CD1c-positive myeloid dendritic cell (primary cell): ENCODE measurements at regions not wholly inside any gene's neighbourhood (a gene's known extent, or its start where the extent isn't known, plus 50 kb on each side); places are given as distances from the start of the nearest gene placed in this dataset.

ENCODE experiments used
- DNase-seq: peaks from one replicate; pipeline ENCODE4 v3.0.0-alpha.2; 2016; ENCODE audit errors: extremely low spot score

DNA sequence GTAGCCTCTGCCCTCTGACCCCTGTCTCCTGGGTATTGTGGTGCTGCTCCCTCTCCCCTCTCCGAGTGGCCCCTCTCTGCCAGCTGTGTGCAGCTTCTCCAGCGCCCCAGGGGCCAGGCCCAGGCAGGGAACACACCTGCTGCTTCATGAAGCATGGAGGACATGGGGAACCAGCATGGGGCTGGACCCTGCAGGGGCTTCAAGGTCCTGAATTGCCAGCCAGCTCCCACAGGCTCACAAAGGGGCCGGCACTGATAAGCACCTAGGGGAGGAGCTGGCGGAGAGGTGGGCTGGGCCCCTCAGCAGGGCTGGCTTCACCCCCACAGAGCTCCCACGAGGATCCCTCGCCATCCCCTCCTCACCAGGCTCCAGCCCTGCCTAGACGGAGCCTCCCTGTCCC is 77.4 kb upstream of the GPC1 start:
- no peak for DNase-seq

DNA sequence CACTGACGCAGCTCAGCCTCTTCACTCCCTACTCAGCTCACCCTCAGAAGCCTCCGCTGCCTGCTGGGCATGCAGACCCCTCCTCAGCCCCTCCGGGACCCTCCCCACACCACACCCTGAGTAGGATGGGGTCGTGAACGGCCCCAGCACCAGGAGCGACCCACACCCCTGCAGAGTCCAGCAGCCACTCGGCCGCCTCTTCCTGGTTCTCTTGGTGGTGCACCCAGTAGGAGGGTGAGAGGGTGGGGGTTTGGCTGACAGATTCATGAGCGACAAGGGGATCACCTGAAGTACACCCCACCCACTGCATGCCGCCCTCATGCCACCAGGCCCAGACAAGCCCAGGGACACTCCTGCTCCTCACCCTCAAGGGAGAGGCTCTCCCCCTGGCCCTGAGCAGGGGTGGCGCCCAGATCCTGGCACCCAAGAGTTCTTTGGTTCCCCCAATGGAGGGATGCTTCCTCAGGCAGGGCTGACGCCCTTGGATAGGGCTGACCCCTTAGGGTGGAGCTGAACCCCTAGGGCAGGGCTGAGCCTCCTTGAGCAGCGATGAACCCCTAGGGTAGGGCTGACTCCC is 76.6 kb upstream of the GPC1 start:
- no peak for DNase-seq

DNA sequence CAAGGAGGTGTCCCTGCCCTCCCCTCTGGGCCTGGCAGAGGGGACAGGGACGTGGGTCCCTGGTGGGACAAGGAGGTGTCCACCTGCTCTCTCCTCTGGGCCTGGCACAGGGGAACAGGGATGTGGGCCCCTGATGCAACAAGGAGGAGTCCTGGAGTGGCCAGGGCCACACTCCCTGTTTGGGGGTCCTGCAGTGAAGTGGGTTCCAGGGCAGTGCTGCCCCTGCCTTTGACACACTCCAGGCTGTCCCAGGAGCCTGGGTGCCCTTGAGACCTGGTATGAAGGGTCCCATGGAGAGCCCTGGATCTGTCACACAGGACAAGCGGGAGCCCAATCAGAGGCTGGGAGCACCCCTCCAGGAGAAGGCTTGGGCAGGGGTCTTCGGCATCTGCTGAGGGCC is 75.8 kb upstream of the GPC1 start:
- DNase-seq: no peak

DNA sequence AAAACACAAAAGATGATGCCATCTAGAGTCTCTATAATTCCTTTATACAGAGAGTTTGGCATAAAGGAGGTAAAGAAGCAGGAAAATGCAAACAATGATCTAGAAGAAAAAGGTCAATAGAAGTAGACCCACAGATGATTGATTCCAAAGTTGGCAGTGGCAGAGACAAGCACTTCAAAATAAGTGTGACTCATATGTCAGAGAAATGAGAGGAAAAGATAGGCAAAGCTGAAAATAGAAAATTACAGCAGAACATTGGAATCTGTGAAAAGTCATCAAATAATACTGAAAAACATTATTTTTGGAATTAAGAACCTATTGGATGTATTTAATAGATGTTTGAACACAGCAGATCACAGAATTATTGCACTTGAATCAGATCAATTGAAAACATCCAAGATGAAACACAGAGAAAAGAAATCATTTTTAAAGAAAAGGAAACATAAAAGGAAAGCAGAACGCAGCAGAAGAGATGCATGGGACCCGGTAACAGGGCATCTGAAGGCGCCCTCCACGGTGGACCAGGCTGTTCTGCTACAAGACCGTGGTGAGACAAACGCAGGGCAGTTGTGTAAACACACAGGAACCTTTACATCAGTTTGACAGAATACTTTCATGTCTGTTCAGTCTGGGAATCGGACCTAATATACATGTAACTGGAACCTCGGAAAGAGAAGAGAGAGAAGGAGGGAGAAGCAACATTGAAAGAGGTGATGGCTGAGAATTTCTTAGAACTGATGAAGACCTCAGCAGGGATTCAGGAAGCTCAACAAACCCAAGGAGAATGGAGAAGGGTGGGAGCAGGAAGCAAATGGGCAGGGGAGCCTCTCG is 74.6 kb upstream of the GPC1 start:
- no peak for DNase-seq

DNA sequence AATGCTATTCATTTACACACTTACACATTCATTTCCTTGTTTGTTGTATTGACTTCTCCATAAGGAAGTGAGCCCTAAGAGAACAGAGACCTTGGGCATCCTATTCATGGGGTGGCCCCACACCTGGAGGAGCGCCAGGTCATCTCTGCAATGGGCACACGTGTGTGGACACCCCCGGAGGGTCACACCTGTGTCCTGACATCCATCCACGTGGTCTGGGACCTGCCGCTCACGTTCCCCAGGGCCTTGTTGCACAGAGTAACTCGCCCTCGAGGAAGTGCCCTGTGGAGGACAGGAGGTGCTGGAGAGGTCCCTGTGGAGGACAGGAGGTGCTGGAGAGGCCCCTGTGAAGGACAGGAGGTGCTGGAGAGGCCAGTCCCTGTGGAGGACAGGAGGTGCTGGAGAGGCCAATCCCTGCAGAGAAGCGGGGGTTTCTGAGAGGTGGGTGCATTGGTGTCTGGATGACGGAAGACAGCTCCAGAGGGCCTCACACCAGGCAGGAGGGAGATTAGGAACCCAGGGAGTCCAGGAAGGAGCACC is 73.2 kb upstream of the GPC1 start:
- DNase-seq: no peak

DNA sequence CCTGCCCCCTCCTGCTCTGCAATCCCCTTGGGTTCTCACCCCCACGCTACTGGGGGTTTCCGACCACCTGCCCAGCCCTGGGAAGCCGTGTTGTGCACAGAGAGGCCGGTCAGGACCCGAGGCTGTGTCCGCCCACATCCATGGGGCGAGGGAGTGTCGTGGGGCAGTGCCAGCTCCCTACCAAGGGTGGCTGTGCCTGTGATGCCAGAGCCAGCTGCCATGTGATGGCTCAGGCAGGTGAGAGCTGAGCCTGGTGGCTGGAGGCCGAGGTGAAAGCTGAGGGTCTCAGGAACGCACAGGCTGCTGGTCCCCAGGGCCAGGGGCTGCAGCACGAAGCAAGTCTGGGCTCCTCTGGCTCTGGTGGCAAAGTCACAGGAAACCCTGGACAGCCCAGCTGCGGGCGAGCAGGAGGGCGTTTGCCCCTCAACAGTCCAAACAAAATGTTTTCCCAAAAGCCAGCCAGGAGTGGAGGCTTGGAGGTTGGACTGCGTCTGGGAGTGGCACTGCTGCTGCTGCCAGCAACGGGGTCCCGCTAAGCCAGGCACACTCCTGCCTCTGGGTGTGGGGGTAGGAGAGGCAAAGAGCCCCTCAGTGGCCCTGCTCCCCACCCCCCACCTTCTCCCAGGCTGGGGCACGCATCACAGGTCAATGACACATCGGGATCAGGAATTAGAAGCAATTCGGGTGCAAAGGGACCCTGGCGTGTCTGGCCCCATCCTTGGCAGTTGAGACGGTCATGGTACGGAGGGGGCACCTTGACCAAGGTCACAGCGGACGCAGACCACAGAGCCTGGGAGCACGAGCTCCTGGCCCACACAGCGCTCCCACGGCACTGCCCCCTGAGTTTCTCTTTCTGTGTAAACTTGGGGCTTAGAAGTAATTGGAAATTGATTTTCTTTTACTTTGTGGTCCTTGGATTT is 72.4 kb upstream of the GPC1 start:
- DNase-seq: no peak

DNA sequence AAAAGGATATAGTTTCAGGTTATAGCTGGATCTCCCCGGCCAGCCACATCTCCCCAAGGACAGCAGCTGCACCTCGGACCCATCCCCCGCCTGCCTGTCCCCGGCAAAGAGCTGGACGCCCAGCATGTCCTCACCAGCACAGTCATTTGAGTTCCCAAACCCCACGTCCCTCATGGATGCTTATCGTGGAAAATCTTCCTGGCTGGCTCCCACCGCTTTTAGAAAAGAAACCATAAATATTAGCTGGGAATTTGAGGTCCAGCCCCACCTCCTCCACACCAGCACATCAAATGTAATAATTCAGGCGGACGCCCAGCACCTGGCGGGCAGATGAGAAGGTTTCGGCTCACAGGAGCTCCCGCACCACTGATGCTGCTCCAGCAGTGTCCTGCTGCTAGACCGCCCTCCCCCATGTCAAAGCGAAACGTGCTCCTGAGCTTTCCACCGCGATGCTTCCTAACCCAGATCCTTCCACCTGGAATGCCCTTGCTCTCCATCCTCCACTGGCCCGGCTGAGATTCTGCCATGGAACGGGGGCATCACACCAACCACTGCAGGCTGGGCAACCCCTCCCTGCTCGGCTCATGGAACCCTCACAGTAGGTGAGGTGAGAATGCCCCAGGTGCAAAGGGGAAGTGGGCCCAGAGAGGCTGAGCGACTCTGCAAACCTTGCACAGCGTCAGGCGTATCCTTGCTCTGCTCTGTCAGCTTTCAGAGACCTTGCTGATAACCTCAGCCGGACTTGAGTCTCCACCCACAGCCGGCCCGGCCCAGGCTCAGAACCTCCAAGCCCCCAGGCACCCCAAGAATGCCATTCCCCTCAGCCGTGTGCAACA is 71.5 kb upstream of the GPC1 start:
- no peak for DNase-seq

DNA sequence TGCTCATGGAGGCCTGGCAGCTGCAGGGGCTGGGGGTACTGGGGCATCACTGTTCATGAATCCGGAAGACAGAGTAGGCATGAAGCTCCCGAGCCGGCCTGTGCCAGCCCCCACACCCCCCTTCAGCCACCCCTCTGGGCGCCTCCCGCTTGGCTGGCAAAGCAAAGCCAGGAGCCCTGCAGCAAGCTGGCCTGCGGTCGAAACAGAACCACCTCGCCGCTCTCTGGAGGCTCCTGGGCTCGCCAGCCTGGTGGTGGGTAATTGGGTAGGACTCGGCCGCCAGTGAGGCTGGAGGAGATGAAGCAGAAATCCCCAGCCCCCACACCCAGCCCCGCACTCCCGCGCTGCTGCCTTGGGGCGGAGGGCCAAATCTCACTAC is 70.9 kb upstream of the GPC1 start:
- no peak for DNase-seq

DNA sequence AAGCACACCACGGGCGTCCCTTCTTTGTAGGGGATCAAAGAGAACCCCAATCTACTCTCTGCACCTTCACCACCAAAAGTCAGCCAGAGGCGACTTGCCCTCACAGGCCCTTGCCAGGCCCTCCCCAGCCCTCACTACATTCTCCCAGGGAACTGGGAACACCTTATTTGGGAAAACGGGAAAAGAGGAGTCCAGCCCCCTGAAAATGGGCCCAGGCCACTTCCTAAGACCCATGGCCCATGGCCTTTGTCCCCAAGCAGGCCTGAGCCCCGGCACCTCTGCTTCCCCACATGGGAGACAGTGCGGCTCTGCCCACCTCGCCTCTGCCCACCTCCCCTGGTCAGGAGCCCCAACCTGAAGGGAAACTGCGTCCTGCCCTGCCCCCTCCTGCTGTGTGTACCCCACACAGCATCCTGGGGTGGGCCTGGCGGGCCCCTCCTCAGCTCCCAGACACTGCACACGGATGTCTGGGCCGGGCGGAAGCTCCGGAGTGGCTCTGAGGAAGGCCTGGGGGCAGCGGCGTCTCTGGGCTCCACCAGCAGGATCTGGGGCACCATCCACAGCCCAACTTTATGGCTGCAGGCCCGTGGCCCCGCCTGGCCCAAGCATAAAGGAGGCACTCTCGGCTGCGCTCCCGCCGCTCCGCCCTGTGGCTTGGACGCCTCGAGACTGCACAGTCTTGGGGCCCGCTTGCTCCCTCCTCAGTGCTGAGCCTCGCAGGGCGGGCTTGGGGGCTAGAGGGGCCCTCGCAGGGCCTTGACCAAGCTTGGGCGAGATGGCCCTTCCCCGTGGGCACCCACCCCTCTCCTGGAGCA is 70.3 kb upstream of the GPC1 start:
- DNase-seq: no peak

DNA sequence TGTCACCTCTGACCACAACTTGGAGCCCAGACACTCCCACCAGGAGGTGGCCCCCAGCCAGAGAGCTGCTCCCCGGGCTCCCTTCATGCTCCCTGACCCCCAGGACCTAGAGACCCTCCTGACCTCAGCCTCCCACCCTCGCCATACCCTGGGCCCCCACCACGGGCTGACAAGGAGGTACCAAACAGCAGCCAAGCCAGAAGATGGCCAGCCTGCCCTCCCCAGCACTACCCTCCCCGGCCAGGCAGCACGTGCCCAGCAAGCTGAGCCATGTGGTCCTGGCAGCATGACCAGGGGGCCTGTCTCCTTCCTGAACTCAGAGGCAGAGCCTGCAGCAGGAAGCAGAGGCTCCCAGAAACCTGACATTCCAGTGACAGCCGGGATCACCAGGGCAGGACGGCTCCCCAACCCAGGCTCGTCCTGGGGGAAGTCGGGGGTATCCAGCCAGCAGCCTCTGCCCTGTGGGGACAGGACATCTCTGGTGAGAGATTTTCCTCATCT is 69.4 kb upstream of the GPC1 start:
- no peak for DNase-seq

DNA sequence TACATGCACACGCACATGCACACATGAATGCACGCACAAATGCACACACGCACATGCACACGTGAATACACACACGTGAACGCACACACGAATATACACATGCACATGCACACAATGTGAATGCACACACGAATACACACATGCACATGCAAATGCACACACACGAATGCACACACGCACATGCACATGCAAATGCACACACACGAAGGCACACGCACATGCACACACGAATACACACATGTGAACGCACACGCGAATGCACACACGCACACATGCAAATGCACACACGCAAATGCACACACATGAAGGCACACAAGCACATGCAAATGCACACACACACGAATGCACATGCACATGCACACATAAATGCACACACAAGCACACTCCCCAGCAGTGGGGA is 68.6 kb upstream of the GPC1 start:
- no peak for DNase-seq

DNA sequence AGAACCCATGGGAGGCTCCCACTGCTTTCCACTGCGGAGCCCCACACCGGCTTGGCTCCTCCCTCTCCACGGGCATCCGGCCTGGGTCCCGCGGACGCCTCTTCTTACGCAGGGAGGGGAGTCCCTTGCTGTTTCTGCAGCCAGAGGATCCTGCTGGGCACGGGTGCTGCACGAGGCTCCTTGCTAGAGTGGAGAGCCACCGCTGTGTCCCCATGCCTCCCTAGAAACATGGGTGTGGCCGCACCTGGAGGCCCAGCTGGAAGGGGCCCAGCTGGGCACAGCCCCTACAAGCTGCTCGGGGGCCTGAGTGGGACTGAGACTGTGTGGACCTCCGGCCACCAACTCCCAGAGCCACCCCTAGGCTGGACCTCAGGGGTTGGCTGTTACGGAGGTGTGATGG is 67.7 kb upstream of the GPC1 start:
- DNase-seq: no peak

DNA sequence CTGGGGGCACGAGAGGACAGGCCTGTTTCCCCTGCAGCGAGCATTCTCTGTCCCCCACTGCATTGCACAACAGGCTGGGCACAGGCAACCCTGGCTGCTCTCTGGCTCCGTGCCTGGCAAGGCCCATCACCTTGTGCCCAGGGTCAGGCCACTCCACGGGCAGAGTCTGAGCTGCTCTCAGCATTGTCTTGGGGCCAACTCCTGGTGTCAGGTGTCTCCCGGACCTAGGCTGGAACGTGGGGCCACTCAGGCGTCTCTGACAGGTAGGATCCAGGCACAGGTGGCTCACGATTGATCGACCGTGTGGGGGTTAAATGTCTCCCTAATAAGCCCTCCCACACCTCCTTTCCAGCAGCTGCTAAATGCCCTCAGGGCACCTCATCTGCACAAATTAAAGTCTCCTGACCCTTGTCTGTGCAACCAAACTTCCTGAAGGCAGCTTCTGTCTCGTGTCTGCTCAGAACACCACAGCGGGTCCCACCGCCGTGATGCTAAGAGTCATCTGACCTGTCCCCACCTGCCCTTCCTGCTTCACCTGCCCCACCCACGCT is 66.6 kb upstream of the GPC1 start:
- no peak for DNase-seq

DNA sequence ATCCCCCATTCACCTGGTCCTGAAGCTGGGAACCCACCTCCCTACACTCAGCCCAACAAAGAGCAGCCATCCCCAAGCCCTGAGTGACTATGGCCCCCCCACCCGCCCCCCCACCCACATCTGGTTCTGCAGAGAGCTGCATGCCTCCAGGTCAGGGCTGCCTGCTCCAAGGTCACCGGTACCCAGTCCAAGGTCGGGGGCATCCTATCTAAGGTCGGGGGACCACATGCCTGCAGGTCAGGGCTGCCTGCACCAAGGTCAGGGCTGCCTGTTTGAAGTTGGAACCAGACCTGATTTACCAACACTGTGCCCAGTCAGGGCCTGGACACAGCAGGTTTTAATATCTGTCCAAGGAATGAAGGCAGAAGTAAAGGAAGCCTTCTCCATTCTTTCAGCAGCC is 66.1 kb upstream of the GPC1 start:
- DNase-seq: no peak

DNA sequence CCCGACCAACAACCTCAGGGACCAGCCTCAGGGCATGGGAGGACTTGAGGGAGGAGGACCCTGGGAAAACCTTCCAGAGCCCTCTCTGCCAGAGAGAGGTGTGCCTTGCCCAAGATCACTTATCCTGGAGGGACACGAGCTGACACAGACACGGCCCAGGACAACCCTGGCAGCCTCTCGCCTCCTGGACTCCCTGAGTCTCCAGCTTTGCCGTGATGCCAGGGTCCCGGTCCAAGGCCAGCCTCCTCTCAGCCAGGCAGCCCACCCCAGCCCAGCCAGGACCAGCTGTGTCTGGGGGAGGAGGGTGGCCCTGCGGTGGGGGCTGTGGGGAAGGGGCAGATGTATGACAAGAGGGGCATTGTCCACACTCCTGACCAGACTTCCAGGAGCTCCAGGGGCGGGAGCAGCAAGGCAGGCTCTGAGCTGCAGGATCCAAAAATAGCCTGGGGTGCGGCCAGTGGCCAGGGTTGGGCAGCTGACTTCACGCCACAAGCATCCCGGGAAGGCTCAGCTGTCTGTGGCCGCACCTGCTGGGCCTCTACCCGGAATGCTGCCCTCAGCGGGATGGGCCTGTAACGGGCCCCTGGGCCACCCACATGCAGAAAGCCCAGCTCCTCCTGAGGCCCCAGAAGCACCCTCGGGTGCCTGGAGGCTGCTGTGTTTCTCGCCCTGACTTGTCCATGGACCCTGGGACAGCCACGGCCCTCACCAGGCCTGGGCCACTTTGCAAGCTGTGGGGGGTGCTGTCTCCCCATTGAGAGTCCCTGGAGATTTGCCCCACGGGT is 65.5 kb upstream of the GPC1 start:
- DNase-seq: no peak

DNA sequence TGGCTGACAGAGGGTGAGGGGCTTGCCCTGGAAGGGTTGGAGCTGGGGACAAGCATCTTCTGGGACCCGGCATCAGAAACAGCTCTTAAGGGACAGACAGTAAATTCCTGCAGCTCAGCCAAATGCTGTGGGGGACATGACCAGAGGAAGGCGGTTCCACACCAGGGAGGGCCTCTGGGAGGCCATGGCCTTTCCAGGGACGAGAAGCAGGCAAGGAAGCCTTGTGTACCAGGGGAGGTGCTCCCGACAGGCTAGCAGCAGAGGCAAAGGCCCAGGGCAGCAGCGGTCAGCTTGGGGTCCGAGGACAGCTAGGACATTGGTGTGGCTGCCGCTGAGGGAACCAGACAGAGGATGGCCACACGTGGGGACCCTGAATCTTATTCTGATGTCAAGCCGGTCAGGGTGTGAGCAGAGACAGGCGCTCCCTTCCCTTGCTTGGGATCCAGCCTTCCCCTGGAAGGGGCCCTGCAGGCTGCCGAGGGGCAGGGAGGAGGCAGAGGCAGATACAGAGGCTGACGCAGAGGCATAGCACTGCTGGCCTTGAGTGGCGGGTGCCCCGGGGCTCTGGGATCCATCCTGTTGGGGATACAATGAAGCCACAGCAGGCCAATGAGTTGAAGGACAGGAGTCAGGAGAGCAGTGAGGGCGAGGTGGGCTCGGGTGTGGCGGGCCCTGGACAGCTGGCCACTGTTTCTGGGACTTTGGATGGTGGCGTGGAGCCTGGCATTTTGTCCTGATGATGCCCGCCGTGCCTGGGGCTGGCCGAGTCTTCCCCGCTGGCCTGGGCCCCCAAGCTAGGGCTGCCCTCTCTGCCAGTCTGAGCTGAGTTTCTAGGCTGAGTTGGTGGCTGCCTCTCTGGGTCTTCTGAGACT is 64.1 kb upstream of the GPC1 start:
- no peak for DNase-seq

DNA sequence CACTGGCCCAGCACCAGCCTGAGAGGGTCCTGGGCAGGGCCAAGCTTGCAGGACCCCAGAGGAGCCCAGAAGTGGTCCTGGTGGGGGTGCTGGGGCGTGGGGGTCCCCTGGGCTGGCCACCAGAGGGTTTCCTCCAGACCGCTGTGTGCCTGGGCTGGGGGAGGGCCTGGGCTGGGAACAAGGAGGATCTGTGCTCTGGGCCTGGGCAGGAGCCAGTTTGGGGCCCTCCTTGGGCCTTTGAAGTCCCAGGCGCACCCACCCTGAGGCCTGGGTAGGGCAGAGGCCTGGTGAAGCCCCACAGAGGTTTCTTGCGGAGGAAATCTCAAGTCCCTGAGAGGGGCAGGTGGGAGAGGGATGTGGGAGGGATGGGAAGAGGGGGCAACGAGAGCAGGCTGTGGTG is 63.4 kb upstream of the GPC1 start:
- no peak for DNase-seq

DNA sequence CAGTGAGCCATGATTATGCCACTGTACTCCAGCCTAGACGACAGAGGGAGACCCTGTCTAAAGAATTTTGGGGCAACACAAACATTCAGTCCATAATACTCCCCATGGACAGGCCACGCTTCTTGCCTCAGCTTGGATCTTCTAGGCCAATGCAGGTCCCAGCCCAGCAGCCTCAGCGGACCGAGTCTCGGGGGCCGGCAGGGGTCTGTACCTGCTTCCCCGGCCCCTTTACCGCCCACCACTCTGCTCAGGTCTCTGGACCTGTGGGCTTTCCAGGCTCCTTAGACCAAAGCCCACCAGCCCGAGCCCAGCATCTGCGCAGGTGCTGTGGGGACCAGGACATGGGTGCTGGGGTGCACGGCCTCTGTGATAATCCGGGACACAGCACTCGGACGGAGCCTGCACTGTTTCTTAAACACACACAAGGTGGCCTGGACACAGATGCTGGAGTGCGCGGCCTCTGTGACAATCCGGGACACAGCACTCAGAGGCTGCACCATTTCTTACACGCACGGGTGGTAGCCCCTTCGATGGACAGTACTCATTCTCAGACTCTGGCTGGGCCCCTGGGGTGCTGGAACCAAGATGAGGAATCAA is 62.1 kb upstream of the GPC1 start:
- no peak for DNase-seq
